ENCODE measurements at regions not wholly inside any gene's neighbourhood (a gene's known extent, or its start where the extent isn't known, plus 50 kb on each side); places are given as distances from the start of the nearest gene placed in this dataset.

GRCh38 chr1:177340601-177341067, 169.9 kb downstream of the BRINP2 start:
- peak in 2 of 3 donors; percentile 9 to 50 for DNase-seq

GRCh38 chr1:177338376-177338775, 167.6 kb downstream of the BRINP2 start:
- no peak for DNase-seq

DNA sequence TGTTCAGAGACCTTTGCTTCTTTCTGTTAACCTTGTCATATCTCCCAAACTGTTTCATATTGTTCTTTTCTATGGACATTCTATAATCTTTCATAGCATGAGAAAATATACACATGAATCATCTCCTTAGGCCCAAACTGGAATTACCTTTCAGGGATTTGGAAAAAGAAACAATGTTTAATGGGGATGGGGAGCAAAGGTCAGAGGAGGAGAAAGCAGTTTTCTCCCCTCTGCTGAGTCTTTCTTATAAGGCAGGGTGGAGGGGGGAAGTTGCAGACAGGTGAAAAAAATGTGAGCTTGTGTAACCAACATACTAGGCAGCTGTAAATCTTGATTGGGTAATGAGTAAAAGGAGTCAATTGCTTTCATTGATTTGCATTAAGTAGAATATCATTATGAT, 164.1 kb downstream of the BRINP2 start:
- DNase-seq, result no peak

DNA sequence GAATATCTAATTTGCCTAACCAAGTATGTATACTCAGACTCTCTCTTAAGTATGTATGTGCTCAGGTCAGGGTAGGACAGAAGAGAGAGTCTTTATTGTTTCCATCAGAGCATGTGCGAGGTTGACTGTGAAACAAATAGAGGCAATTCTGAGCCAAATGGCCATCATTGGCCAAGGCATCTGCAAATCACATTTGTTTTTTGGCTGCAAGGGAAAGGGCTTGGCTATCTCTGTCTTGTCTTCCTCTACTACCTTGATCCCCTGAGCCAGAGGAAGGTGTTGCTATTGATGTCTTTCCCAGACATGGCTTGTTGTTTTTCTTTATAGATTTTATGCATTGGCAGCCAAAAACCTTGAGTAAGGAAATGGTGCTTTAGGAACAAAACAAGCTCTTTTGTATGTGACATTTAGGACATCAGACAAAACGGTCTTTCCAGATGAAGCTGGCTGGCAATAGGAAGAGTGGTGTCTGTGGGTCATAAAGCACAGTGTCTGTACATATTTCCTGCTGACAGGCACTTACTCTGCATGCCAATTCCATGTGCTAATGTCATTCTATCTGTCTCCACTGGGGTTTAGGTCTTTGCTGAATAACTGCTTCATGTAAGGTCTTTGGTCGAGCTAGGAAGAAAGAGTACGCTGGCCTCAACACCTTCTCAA, 163.3 kb downstream of the BRINP2 start:
- peak; percentile 23 to 70 (median 52) for DNase-seq
